ENCODE measurements at regions not wholly inside any gene's neighbourhood (a gene's known extent, or its start where the extent isn't known, plus 50 kb on each side); places are given as distances from the start of the nearest gene placed in this dataset.

- Mint-ChIP-seq H3K4me1 (ENCODE audit: low read depth, unreplicated experiment) (peaks cover 34% of the 10 kb centered on the region), H3K4me3 (ENCODE audit: low read depth, unreplicated experiment) (no peak overlapping the region), H3K27ac (ENCODE audit: unreplicated experiment) (no peak overlapping the region), H3K36me3 (ENCODE audit: insufficient read depth, unreplicated experiment) (peaks cover 7% of the 10 kb centered on the region), H3K9me3 (ENCODE audit: low read depth, unreplicated experiment) (no peaks in the 10 kb centered on the region), H3K27me3 (ENCODE audit: unreplicated experiment) (no peaks in the 10 kb centered on the region)
- no TSS peak for BruUV-seq (replicated peaks)
- no peak for TF ChIP-seq CTCF (IDR thresholded peaks at IDR 0.05; ENCODE audit: unreplicated experiment)
- no peak for DNase-seq
- intact Hi-C loops (cut with micrococcal nuclease; ENCODE audit: unreplicated experiment): no loop called here
- CTCF ChIA-PET: no interaction called here
Observed at GRCh38 chr19:28956421-28956820, 256.5 kb downstream of the UQCRFS1 start.

DNA sequence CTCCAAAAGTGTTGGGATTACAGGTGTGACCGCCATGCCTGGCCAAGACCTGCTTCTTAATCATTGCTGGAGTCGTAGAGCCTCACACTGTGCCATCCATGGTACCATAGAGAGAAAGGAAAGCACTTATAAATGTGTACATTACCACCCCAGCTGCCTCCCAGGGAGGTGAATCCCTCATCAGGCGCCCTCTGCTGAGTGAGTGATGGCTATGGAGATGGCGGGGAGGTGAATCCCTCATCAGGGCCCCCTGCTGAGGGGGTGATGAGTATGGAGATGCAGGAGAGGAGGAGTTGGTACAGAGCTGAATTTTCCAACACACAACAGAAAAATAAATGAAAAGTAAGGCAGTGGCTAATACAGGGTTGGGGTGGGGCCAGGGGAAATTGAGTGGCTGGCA lies 263.4 kb downstream of the UQCRFS1 start:
- intact Hi-C loops (cut with micrococcal nuclease; ENCODE audit: unreplicated experiment): no loop called here
- Mint-ChIP-seq H3K36me3 (ENCODE audit: insufficient read depth, unreplicated experiment) (no peaks in the 10 kb centered on the region), H3K9me3 (ENCODE audit: low read depth, unreplicated experiment) (peaks cover 3% of the 10 kb centered on the region), H3K4me3 (ENCODE audit: low read depth, unreplicated experiment) (no peak overlapping the region), H3K4me1 (ENCODE audit: low read depth, unreplicated experiment) (peaks cover under 1% of the 10 kb centered on the region), H3K27ac (ENCODE audit: unreplicated experiment) (no peak overlapping the region), H3K27me3 (ENCODE audit: unreplicated experiment) (no peaks in the 10 kb centered on the region)
- no peak for DNase-seq
- TF ChIP-seq CTCF (IDR thresholded peaks at IDR 0.05; ENCODE audit: unreplicated experiment): no peak
- BruUV-seq (replicated peaks): no TSS peak
- CTCF ChIA-PET: no interaction called here

GRCh38 chr19:28949027-28949426 lies 263.9 kb downstream of the UQCRFS1 start:
- Mint-ChIP-seq H3K27ac (ENCODE audit: unreplicated experiment) (no peak overlapping the region), H3K4me3 (ENCODE audit: low read depth, unreplicated experiment) (no peak overlapping the region), H3K4me1 (ENCODE audit: low read depth, unreplicated experiment) (no peaks in the 10 kb centered on the region), H3K9me3 (ENCODE audit: low read depth, unreplicated experiment) (peaks cover 4% of the 10 kb centered on the region), H3K27me3 (ENCODE audit: unreplicated experiment) (no peaks in the 10 kb centered on the region), H3K36me3 (ENCODE audit: insufficient read depth, unreplicated experiment) (no peaks in the 10 kb centered on the region)
- TF ChIP-seq CTCF (IDR thresholded peaks at IDR 0.05; ENCODE audit: unreplicated experiment): no peak
- no peak for DNase-seq
- intact Hi-C loops (cut with micrococcal nuclease; ENCODE audit: unreplicated experiment): no loop called here
- CTCF ChIA-PET: no interaction called here
- no TSS peak for BruUV-seq (replicated peaks)

GRCh38 chr19:28948566-28948965 lies 264.4 kb downstream of the UQCRFS1 start:
- TF ChIP-seq CTCF (IDR thresholded peaks at IDR 0.05; ENCODE audit: unreplicated experiment): no peak
- Mint-ChIP-seq H3K9me3 (ENCODE audit: low read depth, unreplicated experiment) (peaks cover 6% of the 10 kb centered on the region), H3K4me1 (ENCODE audit: low read depth, unreplicated experiment) (no peaks in the 10 kb centered on the region), H3K27ac (ENCODE audit: unreplicated experiment) (no peak overlapping the region), H3K27me3 (ENCODE audit: unreplicated experiment) (no peaks in the 10 kb centered on the region), H3K4me3 (ENCODE audit: low read depth, unreplicated experiment) (no peak overlapping the region), H3K36me3 (ENCODE audit: insufficient read depth, unreplicated experiment) (no peaks in the 10 kb centered on the region)
- CTCF ChIA-PET: no interaction called here
- DNase-seq: no peak
- no TSS peak for BruUV-seq (replicated peaks)
- intact Hi-C loops (cut with micrococcal nuclease; ENCODE audit: unreplicated experiment): no loop called here

- H3K27ac Mint-ChIP-seq (ENCODE audit: unreplicated experiment): no peak overlapping the region
- CTCF ChIA-PET: no interaction called here
- no peak for DNase-seq
- TF ChIP-seq CTCF (IDR thresholded peaks at IDR 0.05; ENCODE audit: unreplicated experiment): no peak
- intact Hi-C loops (cut with micrococcal nuclease; ENCODE audit: unreplicated experiment): no loop called here
- H3K27me3 Mint-ChIP-seq (ENCODE audit: unreplicated experiment): no peaks in the 10 kb centered on the region
- BruUV-seq (replicated peaks): no TSS peak
- no peak overlapping the region for H3K4me3 Mint-ChIP-seq (ENCODE audit: low read depth, unreplicated experiment)
- H3K9me3 Mint-ChIP-seq (ENCODE audit: low read depth, unreplicated experiment): peaks cover 6% of the 10 kb centered on the region
- no peaks in the 10 kb centered on the region for H3K36me3 Mint-ChIP-seq (ENCODE audit: insufficient read depth, unreplicated experiment)
- no peaks in the 10 kb centered on the region for H3K4me1 Mint-ChIP-seq (ENCODE audit: low read depth, unreplicated experiment)
Observed at GRCh38 chr19:28948026-28948425, 264.9 kb downstream of the UQCRFS1 start.

All from Calu3 (cell line).